ENCODE measurements at regions not wholly inside any gene's neighbourhood (a gene's known extent, or its start where the extent isn't known, plus 50 kb on each side); places are given as distances from the start of the nearest gene placed in this dataset.

DNA sequence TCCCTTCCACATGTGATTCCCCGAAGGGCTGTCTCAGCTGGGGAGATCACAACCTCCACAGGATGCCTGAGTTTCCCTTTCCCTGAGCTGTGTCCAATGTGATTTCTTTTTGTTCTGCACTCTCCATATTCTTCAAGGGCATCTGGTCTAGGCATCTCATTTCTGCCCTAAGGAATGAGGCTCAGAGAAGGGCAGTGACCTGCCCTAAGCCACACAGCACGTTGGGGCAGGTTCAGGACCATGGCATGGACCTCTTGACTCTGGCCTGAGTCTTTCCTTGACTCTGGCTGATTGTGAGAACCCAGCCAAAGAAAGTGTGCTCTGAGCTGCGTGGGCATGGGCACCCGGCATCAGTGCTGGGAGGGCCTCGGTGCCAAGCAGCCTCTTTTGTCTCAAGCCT is 590.3 kb downstream of the PTPRU start:
- peaks cover 0 to 3% (median 0%) of the 10 kb centered on the region in 4 donors for H3K9me3 ChIP-seq (ENCODE audit: control insufficient read depth in 4 of 4, insufficient read depth in 3 of 4, low read length in 3 of 4)
- H3K27me3 ChIP-seq (ENCODE audit: control insufficient read depth in 3 of 3, insufficient read depth in 3 of 3, low read length in 2 of 3) = no peaks in the 10 kb centered on the region
- WGBS, 2 donors = 74 to 91% methylated on average over 5 of the region's 5 CpGs
- ATAC-seq (ENCODE audit: insufficient read depth, low FRiP score) = no peak
- H3K4me3 ChIP-seq = no peak overlapping the region
- H3K4me1 ChIP-seq (ENCODE audit: control insufficient read depth in 5 of 5, insufficient read depth in 5 of 5, low read length in 5 of 5) = no peaks in the 10 kb centered on the region
- H3K27ac ChIP-seq (ENCODE audit: low read depth in 1 of 2, low read length in 1 of 2) = no peak overlapping the region
- DNase-seq = peak in 1 of 3 donors; percentile 5
- TF ChIP-seq, protein P1, sequence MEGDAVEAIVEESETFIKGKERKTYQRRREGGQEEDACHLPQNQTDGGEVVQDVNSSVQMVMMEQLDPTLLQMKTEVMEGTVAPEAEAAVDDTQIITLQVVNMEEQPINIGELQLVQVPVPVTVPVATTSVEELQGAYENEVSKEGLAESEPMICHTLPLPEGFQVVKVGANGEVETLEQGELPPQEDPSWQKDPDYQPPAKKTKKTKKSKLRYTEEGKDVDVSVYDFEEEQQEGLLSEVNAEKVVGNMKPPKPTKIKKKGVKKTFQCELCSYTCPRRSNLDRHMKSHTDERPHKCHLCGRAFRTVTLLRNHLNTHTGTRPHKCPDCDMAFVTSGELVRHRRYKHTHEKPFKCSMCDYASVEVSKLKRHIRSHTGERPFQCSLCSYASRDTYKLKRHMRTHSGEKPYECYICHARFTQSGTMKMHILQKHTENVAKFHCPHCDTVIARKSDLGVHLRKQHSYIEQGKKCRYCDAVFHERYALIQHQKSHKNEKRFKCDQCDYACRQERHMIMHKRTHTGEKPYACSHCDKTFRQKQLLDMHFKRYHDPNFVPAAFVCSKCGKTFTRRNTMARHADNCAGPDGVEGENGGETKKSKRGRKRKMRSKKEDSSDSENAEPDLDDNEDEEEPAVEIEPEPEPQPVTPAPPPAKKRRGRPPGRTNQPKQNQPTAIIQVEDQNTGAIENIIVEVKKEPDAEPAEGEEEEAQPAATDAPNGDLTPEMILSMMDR (IDR thresholded peaks at IDR 0.05; ENCODE audit: control extremely low read depth, extremely low read depth) = no peak
- no peak overlapping the region for H3K9ac ChIP-seq (ENCODE audit: insufficient read depth in 1 of 2, low read length in 2 of 2)
- H3K36me3 ChIP-seq (ENCODE audit: control insufficient read depth in 4 of 4, insufficient read depth in 4 of 4, low read length in 4 of 4) = no peaks in the 10 kb centered on the region

DNA sequence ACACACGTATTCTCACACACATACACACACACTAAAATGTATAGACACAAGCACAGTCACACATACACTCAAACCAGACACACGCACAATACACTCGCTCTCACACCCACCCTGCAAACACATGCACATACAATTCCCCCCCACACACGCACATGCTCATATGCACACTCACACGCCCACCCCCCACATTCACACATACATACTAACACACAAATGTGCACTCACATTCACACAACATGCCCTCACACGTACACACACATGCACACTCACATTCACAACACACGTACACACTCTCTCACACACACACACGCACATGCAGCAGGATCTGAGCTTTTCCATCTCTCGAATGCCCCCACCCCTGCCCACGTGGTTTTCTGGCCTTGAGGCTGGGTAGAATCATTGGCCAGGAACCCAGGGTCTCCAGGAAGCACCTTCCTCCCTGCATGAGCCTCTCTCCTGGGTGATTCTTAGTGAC is 589.7 kb downstream of the PTPRU start:
- H3K36me3 ChIP-seq (ENCODE audit: control insufficient read depth in 4 of 4, insufficient read depth in 4 of 4, low read length in 4 of 4) = no peaks in the 10 kb centered on the region
- H3K9ac ChIP-seq (ENCODE audit: insufficient read depth in 1 of 2, low read length in 2 of 2) = no peak overlapping the region
- H3K9me3 ChIP-seq (ENCODE audit: control insufficient read depth in 4 of 4, insufficient read depth in 3 of 4, low read length in 3 of 4) = peaks cover 0 to 3% (median 0%) of the 10 kb centered on the region in 4 donors
- DNase-seq = peak in 1 of 3 donors; percentile 5
- no peak for ATAC-seq (ENCODE audit: insufficient read depth, low FRiP score)
- no peak overlapping the region for H3K4me3 ChIP-seq
- H3K4me1 ChIP-seq (ENCODE audit: control insufficient read depth in 5 of 5, insufficient read depth in 5 of 5, low read length in 5 of 5) = no peaks in the 10 kb centered on the region
- no peaks in the 10 kb centered on the region for H3K27me3 ChIP-seq (ENCODE audit: control insufficient read depth in 3 of 3, insufficient read depth in 3 of 3, low read length in 2 of 3)
- TF ChIP-seq, protein P1 (IDR thresholded peaks at IDR 0.05; ENCODE audit: control extremely low read depth, extremely low read depth) = no peak
- H3K27ac ChIP-seq (ENCODE audit: low read depth in 1 of 2, low read length in 1 of 2) = no peak overlapping the region
- 84% methylated on average over 10 of the region's 10 CpGs for WGBS, 2 donors

DNA sequence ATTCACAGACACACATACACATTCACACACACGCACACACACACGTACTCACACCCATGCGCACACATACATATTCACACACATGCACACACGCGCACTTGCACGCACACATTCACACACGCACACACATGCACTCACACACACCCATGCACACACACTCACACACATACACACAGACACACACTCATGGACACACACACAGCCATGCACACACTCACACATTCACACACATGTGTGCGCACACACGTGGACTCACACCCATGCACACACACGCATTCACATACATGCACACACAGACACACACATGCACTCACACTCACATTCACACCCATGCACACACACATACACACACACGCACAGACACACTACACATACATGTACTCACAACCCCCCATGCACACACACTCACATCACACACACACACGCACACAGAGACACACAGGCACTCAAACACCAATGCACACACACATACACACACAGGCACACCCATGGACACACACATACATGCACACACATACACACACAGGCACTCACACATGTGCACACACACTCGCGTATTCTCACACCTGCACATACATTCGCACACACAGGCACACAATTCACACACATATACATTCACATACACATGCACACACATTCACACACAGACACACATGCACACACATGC is 589.1 kb downstream of the PTPRU start:
- 90 to 98% methylated on average over 15 of the region's 15 CpGs for WGBS, 2 donors
- no peak overlapping the region for H3K4me3 ChIP-seq
- H3K27ac ChIP-seq (ENCODE audit: low read depth in 1 of 2, low read length in 1 of 2) = no peak overlapping the region
- H3K9me3 ChIP-seq (ENCODE audit: control insufficient read depth in 4 of 4, insufficient read depth in 3 of 4, low read length in 3 of 4) = peaks cover 0 to 3% (median 0%) of the 10 kb centered on the region in 4 donors
- TF ChIP-seq, protein P1 (IDR thresholded peaks at IDR 0.05; ENCODE audit: control extremely low read depth, extremely low read depth) = no peak
- no peak overlapping the region for H3K9ac ChIP-seq (ENCODE audit: insufficient read depth in 1 of 2, low read length in 2 of 2)
- ATAC-seq (ENCODE audit: insufficient read depth, low FRiP score) (no peak), DNase-seq (no peak)
- no peaks in the 10 kb centered on the region for H3K27me3 ChIP-seq (ENCODE audit: control insufficient read depth in 3 of 3, insufficient read depth in 3 of 3, low read length in 2 of 3)
- no peaks in the 10 kb centered on the region for H3K36me3 ChIP-seq (ENCODE audit: control insufficient read depth in 4 of 4, insufficient read depth in 4 of 4, low read length in 4 of 4)
- no peaks in the 10 kb centered on the region for H3K4me1 ChIP-seq (ENCODE audit: control insufficient read depth in 5 of 5, insufficient read depth in 5 of 5, low read length in 5 of 5)
